ENCODE measurements at regions not wholly inside any gene's neighbourhood (a gene's known extent, or its start where the extent isn't known, plus 50 kb on each side); places are given as distances from the start of the nearest gene placed in this dataset.

DNA sequence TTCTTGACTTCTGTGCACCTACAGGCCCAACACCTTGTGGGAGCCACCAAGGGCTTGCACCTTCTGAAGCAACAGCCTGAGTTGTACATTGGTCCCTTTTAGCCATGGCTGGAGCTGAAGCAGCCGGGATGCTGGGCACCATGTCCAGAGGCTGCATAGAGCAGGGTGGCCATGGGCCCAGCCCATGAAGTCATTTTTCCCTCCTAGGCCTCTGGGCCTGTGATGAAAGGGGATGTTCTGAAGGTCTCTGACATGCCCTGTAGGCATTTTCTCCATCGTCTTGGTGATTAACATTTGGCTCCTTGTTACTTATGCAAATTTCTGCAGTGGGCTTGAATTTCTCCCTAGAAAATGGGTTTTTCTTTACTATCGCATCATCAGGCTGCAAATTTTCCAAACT, 83.1 kb upstream of the ACVR1 start:
- Mint-ChIP-seq H3K4me3 (no peak overlapping the region), H3K27ac (no peak overlapping the region), H3K4me1 (peaks cover 2 to 5% of the 10 kb centered on the region in 2 experiments; a peak in 1 of 4 replicates), H3K9me3 (peaks cover 24 to 37% of the 10 kb centered on the region in 2 experiments; a peak in 4 of 5 replicates), H3K27me3 (ENCODE audit: low read depth) (no peaks in the 10 kb centered on the region), H3K36me3 (ENCODE audit: insufficient read depth in 1 of 3, low read depth in 3 of 3) (peaks cover 7 to 21% (median 18%) of the 10 kb centered on the region in 3 experiments)
- no peak overlapping the region for H3K56ac ChIP-seq (ENCODE audit: insufficient read length, low read depth, low read length)
- TF ChIP-seq, protein P1, sequence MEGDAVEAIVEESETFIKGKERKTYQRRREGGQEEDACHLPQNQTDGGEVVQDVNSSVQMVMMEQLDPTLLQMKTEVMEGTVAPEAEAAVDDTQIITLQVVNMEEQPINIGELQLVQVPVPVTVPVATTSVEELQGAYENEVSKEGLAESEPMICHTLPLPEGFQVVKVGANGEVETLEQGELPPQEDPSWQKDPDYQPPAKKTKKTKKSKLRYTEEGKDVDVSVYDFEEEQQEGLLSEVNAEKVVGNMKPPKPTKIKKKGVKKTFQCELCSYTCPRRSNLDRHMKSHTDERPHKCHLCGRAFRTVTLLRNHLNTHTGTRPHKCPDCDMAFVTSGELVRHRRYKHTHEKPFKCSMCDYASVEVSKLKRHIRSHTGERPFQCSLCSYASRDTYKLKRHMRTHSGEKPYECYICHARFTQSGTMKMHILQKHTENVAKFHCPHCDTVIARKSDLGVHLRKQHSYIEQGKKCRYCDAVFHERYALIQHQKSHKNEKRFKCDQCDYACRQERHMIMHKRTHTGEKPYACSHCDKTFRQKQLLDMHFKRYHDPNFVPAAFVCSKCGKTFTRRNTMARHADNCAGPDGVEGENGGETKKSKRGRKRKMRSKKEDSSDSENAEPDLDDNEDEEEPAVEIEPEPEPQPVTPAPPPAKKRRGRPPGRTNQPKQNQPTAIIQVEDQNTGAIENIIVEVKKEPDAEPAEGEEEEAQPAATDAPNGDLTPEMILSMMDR (conservative IDR thresholded peaks at IDR 0.05) = no peak
- H3T11ph ChIP-seq (ENCODE audit: low read length) = no peak overlapping the region
- no peak overlapping the region for H2AK5ac ChIP-seq (ENCODE audit: insufficient read length, low read length)
- no peaks in the 10 kb centered on the region for H3K23me2 ChIP-seq (ENCODE audit: insufficient read length, low read depth, low read length, poor library complexity, severe bottlenecking)
- H2BK12ac ChIP-seq (ENCODE audit: insufficient read length, low read depth, low read length) = no peak overlapping the region
- H4K91ac ChIP-seq (ENCODE audit: insufficient read length, low read depth, low read length) = no peak overlapping the region
- no peaks in the 10 kb centered on the region for H3K27me3 ChIP-seq (ENCODE audit: insufficient read depth, low read length)
- no peak overlapping the region for H2BK120ac ChIP-seq (ENCODE audit: low read depth, low read length, poor library complexity, severe bottlenecking)
- H3K9ac ChIP-seq (ENCODE audit: extremely low read depth, insufficient read length, low read length) = no peak overlapping the region
- no peaks in the 10 kb centered on the region for H3K79me1 ChIP-seq (ENCODE audit: insufficient read depth, low read depth, low read length, poor library complexity, severe bottlenecking)
- no peak overlapping the region for H3K4ac ChIP-seq (ENCODE audit: low read depth, low read length)
- no peak overlapping the region for H3K23ac ChIP-seq (ENCODE audit: insufficient read length, low read depth, low read length)
- H2BK15ac ChIP-seq (ENCODE audit: low read depth, low read length) = no peak overlapping the region
- no peaks in the 10 kb centered on the region for H4K20me1 ChIP-seq (ENCODE audit: control insufficient read depth, insufficient read depth, insufficient read length)
- H3K79me2 ChIP-seq (ENCODE audit: insufficient read depth, low read length) = no peaks in the 10 kb centered on the region
- no peak overlapping the region for H3K18ac ChIP-seq (ENCODE audit: insufficient read length, low read depth, low read length)
- WGBS (ENCODE audit: extremely low coverage, insufficient read length, low lambda C conversion rate) = no CpG with 5 or more reads among the region's 3 CpGs
- H3K27ac ChIP-seq (ENCODE audit: insufficient read length, low read depth, low read length) = no peak overlapping the region
- H2BK20ac ChIP-seq (ENCODE audit: low read depth, low read length, poor library complexity, severe bottlenecking) = no peak overlapping the region
- H3K4me2 ChIP-seq (ENCODE audit: insufficient read depth, insufficient read length, low read length) = no peak overlapping the region
- H3K4me1 ChIP-seq (ENCODE audit: insufficient read depth, low read length) = no peaks in the 10 kb centered on the region
- H4K8ac ChIP-seq (replicated peaks; ENCODE audit: insufficient read length, low read depth, low read length) = no peak overlapping the region
- H3K14ac ChIP-seq (ENCODE audit: insufficient read depth, low read length) = no peak overlapping the region
- DNase-seq = no peak
- H2BK5ac ChIP-seq (ENCODE audit: insufficient read length, low read length) = no peak overlapping the region
- H3K9me3 ChIP-seq (ENCODE audit: control insufficient read depth, low read depth, low read length) = no peaks in the 10 kb centered on the region
- H2AFZ ChIP-seq (ENCODE audit: low read length) = no peak overlapping the region
- no peak overlapping the region for H4K5ac ChIP-seq (ENCODE audit: insufficient read length, low read depth, low read length)

All from H9 (cell line).